Astrocyte (in vitro differentiated cells and primary cell): ENCODE measurements at regions not wholly inside any gene's neighbourhood (a gene's known extent, or its start where the extent isn't known, plus 50 kb on each side); places are given as distances from the start of the nearest gene placed in this dataset.

ENCODE experiments used
- DNase-seq: peaks from one replicate; pipeline ENCODE4 v3.0.0-alpha.2; 2010; ENCODE audit warnings: low read depth
- FAIRE-seq: peaks from 2 replicates; lab custom pipeline; 2011; peaks lifted over from hg19 to GRCh38; lab: Jason Lieb, UNC
- H2AFZ ChIP-seq: 2 replicates; pipeline ENCODE4 v1.6.0; 2012; ENCODE audit warnings: low read depth, low read length, inconsistent platforms
- H3K27ac ChIP-seq: 2 replicates; pipeline ENCODE4 v1.5.1; 2011; ENCODE audit warnings: low read depth, low read length, inconsistent platforms
- H3K27me3 ChIP-seq: 2 replicates; pipeline ENCODE4 v1.6.0; 2011; ENCODE audit warnings: low read length, inconsistent platforms; ENCODE audit not compliant: insufficient read depth
- H3K36me3 ChIP-seq: 2 replicates; pipeline ENCODE4 v1.5.1; 2011; ENCODE audit warnings: low read length, inconsistent platforms; ENCODE audit not compliant: insufficient read depth
- H3K4me1 ChIP-seq: 2 replicates; pipeline ENCODE4 v1.5.1; 2011; ENCODE audit warnings: low read length, inconsistent platforms; ENCODE audit not compliant: insufficient read depth
- H3K4me2 ChIP-seq: 2 replicates; pipeline ENCODE4 v1.6.0; 2012; ENCODE audit warnings: low read length, inconsistent platforms
- H3K4me3 ChIP-seq: 2 replicates; pipeline ENCODE4 v1.5.1; 2011; ENCODE audit warnings: low read depth, mild to moderate bottlenecking, low read length, inconsistent platforms; ENCODE audit not compliant: insufficient read depth
- H3K79me2 ChIP-seq: 2 replicates; pipeline ENCODE4 v1.6.0; 2012; ENCODE audit warnings: mild to moderate bottlenecking, low read length, inconsistent platforms; ENCODE audit not compliant: insufficient read depth
- H3K9ac ChIP-seq: 2 replicates; pipeline ENCODE4 v1.6.0; 2012; ENCODE audit warnings: mild to moderate bottlenecking, low read length, inconsistent platforms
- H3K9me3 ChIP-seq: 2 replicates; pipeline ENCODE4 v1.5.1; 2012; ENCODE audit warnings: low read depth, mild to moderate bottlenecking, low read length, inconsistent platforms; ENCODE audit not compliant: insufficient read depth
- H4K20me1 ChIP-seq: 2 replicates; pipeline ENCODE4 v1.6.0; 2012; ENCODE audit warnings: low read length, inconsistent platforms; ENCODE audit not compliant: insufficient read depth
- H3K27ac Mint-ChIP-seq: one replicate; pipeline ENCODE4 v1.8.0; 2021; ENCODE audit warnings: mild to moderate bottlenecking, mixed read lengths; ENCODE audit not compliant: unreplicated experiment
- H3K27me3 Mint-ChIP-seq: one replicate; pipeline ENCODE4 v1.8.0; 2021; ENCODE audit warnings: low read depth, mixed read lengths; ENCODE audit not compliant: unreplicated experiment
- H3K36me3 Mint-ChIP-seq: one replicate; pipeline ENCODE4 v1.8.0; 2021; ENCODE audit warnings: low read depth, mixed read lengths; ENCODE audit not compliant: unreplicated experiment
- H3K4me1 Mint-ChIP-seq: one replicate; pipeline ENCODE4 v1.8.0; 2021; ENCODE audit warnings: low read depth, mixed read lengths; ENCODE audit not compliant: unreplicated experiment
- H3K4me3 Mint-ChIP-seq: one replicate; pipeline ENCODE4 v1.8.0; 2021; ENCODE audit warnings: mild to moderate bottlenecking, moderate library complexity, mixed read lengths; ENCODE audit not compliant: unreplicated experiment
- H3K9me3 Mint-ChIP-seq: one replicate; pipeline ENCODE4 v1.8.0; 2021; ENCODE audit warnings: mild to moderate bottlenecking, mixed read lengths; ENCODE audit not compliant: unreplicated experiment
- CTCF ChIP-seq: IDR thresholded peaks from 2 replicates; pipeline ENCODE4 v1.5.1; 2011; ENCODE audit warnings: low read depth, mild to moderate bottlenecking, inconsistent platforms, low read length, moderate library complexity; ENCODE audit not compliant: insufficient read depth
- EZH2 ChIP-seq: IDR thresholded peaks from 2 replicates; pipeline ENCODE4 v1.6.1; 2012; ENCODE audit warnings: mild to moderate bottlenecking, low read length, inconsistent platforms; ENCODE audit not compliant: insufficient read depth

GRCh38 chr9:95666096-95666784 lies 149.5 kb upstream of the PTCH1 start:
- Mint-ChIP-seq H3K36me3 (no peaks in the 10 kb centered on the region), H3K27me3 (peaks cover 16% of the 10 kb centered on the region), H3K4me3 (no peak overlapping the region), H3K4me1 (peaks cover 4% of the 10 kb centered on the region), H3K27ac (no peak overlapping the region), H3K9me3 (peaks cover 9% of the 10 kb centered on the region)
- TF ChIP-seq CTCF (no peak), EZH2 (no peak)
- no peak overlapping the region for H3K4me3 ChIP-seq
- H3K9ac ChIP-seq: no peak overlapping the region
- no peaks in the 10 kb centered on the region for H3K36me3 ChIP-seq
- H4K20me1 ChIP-seq: no peaks in the 10 kb centered on the region
- DNase-seq (no peak), FAIRE-seq (no peak)
- no peak overlapping the region for H3K4me2 ChIP-seq
- H2AFZ ChIP-seq: no peak overlapping the region
- no peaks in the 10 kb centered on the region for H3K4me1 ChIP-seq
- H3K27ac ChIP-seq: no peak overlapping the region
- H3K79me2 ChIP-seq: no peaks in the 10 kb centered on the region
- H3K27me3 ChIP-seq: peaks cover 22% of the 10 kb centered on the region
- no peaks in the 10 kb centered on the region for H3K9me3 ChIP-seq

DNA sequence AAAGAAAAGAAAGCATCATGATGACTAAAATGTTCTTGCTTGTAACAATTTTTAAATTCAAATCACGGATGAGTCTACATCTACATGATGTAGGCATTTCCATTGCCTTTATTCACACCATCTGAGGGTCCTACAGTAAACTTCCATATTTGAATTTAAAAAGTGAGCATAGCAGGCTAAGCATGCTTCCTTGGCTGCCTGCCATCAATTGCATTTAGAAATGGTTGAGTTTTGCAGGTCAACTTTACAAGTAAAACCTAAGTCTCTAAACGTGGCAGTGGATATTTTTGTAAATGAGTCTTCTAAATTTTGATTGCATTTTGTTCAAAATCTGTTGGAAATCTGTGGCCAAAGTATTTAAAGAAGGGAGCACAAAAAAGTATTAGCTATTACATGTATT lies 136.5 kb upstream of the PTCH1 start:
- Histone ChIP-seq H3K79me2 (no peaks in the 10 kb centered on the region), H3K4me2 (no peak overlapping the region), H3K9ac (no peak overlapping the region), H3K36me3 (no peaks in the 10 kb centered on the region), H3K4me3 (no peak overlapping the region), H3K27ac (no peak overlapping the region), H3K27me3 (peaks cover 3% of the 10 kb centered on the region), H3K9me3 (no peaks in the 10 kb centered on the region), H3K4me1 (no peaks in the 10 kb centered on the region), H4K20me1 (no peaks in the 10 kb centered on the region), H2AFZ (no peak overlapping the region)
- Mint-ChIP-seq H3K27ac (no peak overlapping the region), H3K27me3 (no peaks in the 10 kb centered on the region), H3K4me1 (peaks cover 3% of the 10 kb centered on the region), H3K9me3 (peaks cover 3% of the 10 kb centered on the region), H3K36me3 (no peaks in the 10 kb centered on the region), H3K4me3 (no peak overlapping the region)
- TF ChIP-seq EZH2: no peak
- no peak for TF ChIP-seq CTCF
- DNase-seq: no peak
- no peak for FAIRE-seq

GRCh38 chr9:95650720-95651119 lies 133.9 kb upstream of the PTCH1 start:
- Histone ChIP-seq H3K27ac (no peak overlapping the region), H3K4me1 (no peaks in the 10 kb centered on the region), H3K36me3 (no peaks in the 10 kb centered on the region), H3K4me2 (no peak overlapping the region), H3K4me3 (no peak overlapping the region), H3K27me3 (peaks cover 3% of the 10 kb centered on the region), H3K79me2 (no peaks in the 10 kb centered on the region), H2AFZ (no peak overlapping the region), H4K20me1 (no peaks in the 10 kb centered on the region), H3K9me3 (no peaks in the 10 kb centered on the region), H3K9ac (no peak overlapping the region)
- DNase-seq (no peak), FAIRE-seq (no peak)
- no peaks in the 10 kb centered on the region for H3K27me3 Mint-ChIP-seq
- no peak overlapping the region for H3K4me3 Mint-ChIP-seq
- no peak for TF ChIP-seq CTCF
- TF ChIP-seq EZH2: no peak
- no peaks in the 10 kb centered on the region for H3K9me3 Mint-ChIP-seq
- H3K27ac Mint-ChIP-seq: no peak overlapping the region
- H3K36me3 Mint-ChIP-seq: no peaks in the 10 kb centered on the region
- peaks cover 3% of the 10 kb centered on the region for H3K4me1 Mint-ChIP-seq
